RWPE1 (cell line): ENCODE measurements at regions not wholly inside any gene's neighbourhood (a gene's known extent, or its start where the extent isn't known, plus 50 kb on each side); places are given as distances from the start of the nearest gene placed in this dataset.

Source experiments
- CTCF ChIA-PET: fragments of 350-600 bp; sonication (Branson Sonifier 250); formaldehyde crosslinking; extraction: SDS; loops from one replicate; lab custom pipeline; 2021; lab: Yijun Ruan, JAX
- POLR2A ChIA-PET: fragments of 400-600 bp; formaldehyde crosslinking; extraction: SDS; loops from one replicate; lab custom pipeline; 2020; ENCODE audit warnings: antibody characterized with exemption; ENCODE audit not compliant: low non-redundant PET; lab: Yijun Ruan, JAX
- DNase-seq: peaks from one replicate; pipeline ENCODE4 v3.0.0; 2012; ENCODE audit warnings: low spot score
- H3K27ac ChIP-seq: fragments of 450-650 bp; 2 replicates; pipeline ENCODE4 v1.5.1; 2017
- CTCF ChIP-seq: fragments of 450-650 bp; conservative IDR thresholded peaks from 2 replicates; pipeline ENCODE4 v1.5.1; 2017; ENCODE audit warnings: low read depth, mild to moderate bottlenecking

- ChIA-PET POLR2A (no interaction called here), CTCF (no interaction called here)
- TF ChIP-seq CTCF: no peak
- H3K27ac ChIP-seq: no peak overlapping the region
- no peak for DNase-seq
Observed at GRCh38 chr18:55641486-55641885, 53.5 kb upstream of the TCF4 start.
